Embryonic facial prominence (tissue), 1 donor: ENCODE measurements at regions not wholly inside any gene's neighbourhood (a gene's known extent, or its start where the extent isn't known, plus 50 kb on each side); places are given as distances from the start of the nearest gene placed in this dataset.
"Not testable (repeated sequence)": the region's sequence is repeated elsewhere in the genome, so short reads cannot be mapped to it uniquely, and the experiment has no call there.

Source experiments
- DNase-seq: peaks from one replicate; pipeline ENCODE4 v3.0.0-alpha.2; 2016; ENCODE audit errors: extremely low spot score

GRCh38 chr5:156189628-156190027, 137.3 kb upstream of the SGCD start:
- no peak for DNase-seq

- no peak for DNase-seq
Measured at GRCh38 chr5:156191547-156191946, 135.4 kb upstream of the SGCD start.

- DNase-seq: no peak
Measured at GRCh38 chr5:156197042-156197635, 129.8 kb upstream of the SGCD start.

- no peak for DNase-seq
Measured at GRCh38 chr5:156199045-156199444, 127.9 kb upstream of the SGCD start.

- no peak for DNase-seq
Measured at GRCh38 chr5:156200938-156201787, 125.8 kb upstream of the SGCD start.

GRCh38 chr5:156201788-156202403, 125.1 kb upstream of the SGCD start:
- no peak for DNase-seq

- DNase-seq: no peak
Measured at GRCh38 chr5:156208271-156208670, 118.7 kb upstream of the SGCD start.

GRCh38 chr5:156218367-156219158, 108.4 kb upstream of the SGCD start:
- DNase-seq: no peak

GRCh38 chr5:156219483-156220005, 107.4 kb upstream of the SGCD start:
- DNase-seq: no peak

- peak; percentile 39 for DNase-seq
Measured at GRCh38 chr5:156221816-156222215, 105.1 kb upstream of the SGCD start.

GRCh38 chr5:156223547-156223946, 103.4 kb upstream of the SGCD start:
- DNase-seq: no peak

- not testable (repeated sequence) for DNase-seq
Measured at GRCh38 chr5:156226485-156226884, 100.5 kb upstream of the SGCD start.

- DNase-seq: no peak
Measured at GRCh38 chr5:156230887-156231286, 96.1 kb upstream of the SGCD start.

- no peak for DNase-seq
Measured at GRCh38 chr5:156232251-156232869, 94.6 kb upstream of the SGCD start.

GRCh38 chr5:156237361-156237760, 89.6 kb upstream of the SGCD start:
- no peak for DNase-seq

GRCh38 chr5:156239800-156240199, 87.2 kb upstream of the SGCD start:
- DNase-seq: no peak

- no peak for DNase-seq
Measured at GRCh38 chr5:156240414-156240813, 86.5 kb upstream of the SGCD start.

GRCh38 chr5:156241266-156241665, 85.7 kb upstream of the SGCD start:
- DNase-seq: no peak

GRCh38 chr5:156245895-156246294, 81.1 kb upstream of the SGCD start:
- no peak for DNase-seq

GRCh38 chr5:156251076-156251475, 75.9 kb upstream of the SGCD start:
- DNase-seq: no peak

GRCh38 chr5:156253130-156253529, 73.8 kb upstream of the SGCD start:
- no peak for DNase-seq
